ENCODE measurements at regions not wholly inside any gene's neighbourhood (a gene's known extent, or its start where the extent isn't known, plus 50 kb on each side); places are given as distances from the start of the nearest gene placed in this dataset.
"Not testable (repeated sequence)": the region's sequence is repeated elsewhere in the genome, so short reads cannot be mapped to it uniquely, and the experiment has no call there.

- no peak overlapping the region for H3K4me3 ChIP-seq (ENCODE audit: low read length in 2 of 2)
- H3K4me1 Mint-ChIP-seq, result no peaks in the 10 kb centered on the region
- H3K27me3 ChIP-seq (ENCODE audit: insufficient read depth, low read length), result no peaks in the 10 kb centered on the region
- H3K27ac ChIP-seq (ENCODE audit: low read depth, low read length), result no peak overlapping the region
- peaks cover 0 to 16% (median 5%) of the 10 kb centered on the region in 8 donors for H3K9me3 Mint-ChIP-seq
- no peak overlapping the region for H3K27ac Mint-ChIP-seq
- no peaks in the 10 kb centered on the region for H3K9me3 ChIP-seq (ENCODE audit: control insufficient read depth in 1 of 2, low read length in 2 of 2)
- CTCF ChIA-PET (ENCODE audit: partially characterized antibody), result no interaction called here
- DNase-seq, result no peak
- H3K27me3 Mint-ChIP-seq, result no peaks in the 10 kb centered on the region
- H3K4me3 Mint-ChIP-seq, result no peak overlapping the region
- H3K4me1 ChIP-seq (ENCODE audit: insufficient read depth, low read length), result no peaks in the 10 kb centered on the region
- intact Hi-C loops (cut with micrococcal nuclease), result no loop called here
- POLR2A ChIA-PET (ENCODE audit: partially characterized antibody), result no interaction called here
- H3K36me3 ChIP-seq (ENCODE audit: insufficient read depth, low read length), result no peaks in the 10 kb centered on the region
- H3K36me3 Mint-ChIP-seq, result no peaks in the 10 kb centered on the region
Observed at GRCh38 chr11:41536021-41536568, 76.6 kb upstream of the LRRC4C start.

DNA sequence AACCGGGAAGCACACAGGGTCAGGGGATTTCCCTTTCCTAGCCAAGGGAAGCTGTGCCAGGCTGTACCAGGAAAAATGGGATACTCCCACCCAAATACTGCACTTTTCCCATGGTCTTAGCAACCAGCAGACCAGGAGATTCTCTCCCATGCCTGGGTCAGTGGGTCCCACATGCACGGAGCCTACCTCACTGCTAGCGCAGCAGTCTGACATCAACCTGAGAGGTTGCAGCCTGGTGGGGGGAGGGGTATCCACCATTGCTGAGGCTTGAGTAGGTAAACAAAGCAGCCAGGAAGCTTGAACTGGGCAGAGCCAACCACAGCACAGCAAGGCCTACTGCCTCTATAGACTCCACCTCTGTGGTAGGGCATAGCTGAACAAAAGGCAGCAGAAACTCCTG is 85.5 kb upstream of the LRRC4C start:
- H3K36me3 ChIP-seq (ENCODE audit: insufficient read depth, low read length); H3K27ac Mint-ChIP-seq; H3K27ac ChIP-seq (ENCODE audit: low read depth, low read length); H3K27me3 ChIP-seq (ENCODE audit: insufficient read depth, low read length); H3K36me3 Mint-ChIP-seq; H3K9me3 ChIP-seq (ENCODE audit: control insufficient read depth in 1 of 2, low read length in 2 of 2); H3K4me3 Mint-ChIP-seq; H3K4me1 ChIP-seq (ENCODE audit: insufficient read depth, low read length); CTCF ChIA-PET (ENCODE audit: partially characterized antibody); H3K4me1 Mint-ChIP-seq; H3K27me3 Mint-ChIP-seq; DNase-seq; intact Hi-C loops (cut with micrococcal nuclease); POLR2A ChIA-PET (ENCODE audit: partially characterized antibody); H3K4me3 ChIP-seq (ENCODE audit: low read length in 2 of 2): not testable (repeated sequence)
- H3K9me3 Mint-ChIP-seq, result peaks cover 5 to 40% (median 24%) of the 10 kb centered on the region in 8 donors

DNA sequence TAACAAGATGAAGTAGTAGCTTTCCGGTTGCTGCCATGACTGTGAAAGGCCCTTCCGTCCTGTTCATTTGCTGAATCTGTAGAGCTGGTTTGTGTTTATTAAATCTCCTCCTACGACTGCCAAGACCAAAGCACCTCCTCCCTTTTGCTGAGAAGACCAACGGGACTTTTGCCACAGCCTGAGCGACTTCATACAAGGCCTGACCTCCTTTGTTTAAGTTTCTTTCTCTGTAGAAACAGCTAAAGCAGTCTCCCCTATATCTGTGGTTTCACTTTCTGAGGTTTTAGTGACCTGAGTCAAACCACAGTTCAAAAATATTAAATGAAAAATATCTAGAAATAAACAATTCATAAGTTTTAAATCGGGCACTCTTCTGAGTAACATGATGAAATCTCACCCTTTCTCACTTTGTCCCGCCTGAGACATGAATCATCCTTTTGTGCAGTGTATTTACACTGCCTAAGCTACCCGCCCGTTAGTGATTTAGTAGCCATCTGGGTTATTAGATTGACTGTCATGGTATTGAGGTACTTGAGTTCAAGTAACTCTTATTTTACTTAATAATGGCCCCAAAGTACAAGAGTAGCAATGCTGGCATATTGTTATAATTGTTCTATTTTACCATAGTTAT is 119.1 kb upstream of the LRRC4C start:
- Histone ChIP-seq H3K9me3 (ENCODE audit: control insufficient read depth in 1 of 2, low read length in 2 of 2) (no peaks in the 10 kb centered on the region), H3K4me3 (ENCODE audit: low read length in 2 of 2) (no peak overlapping the region), H3K36me3 (ENCODE audit: insufficient read depth, low read length) (no peaks in the 10 kb centered on the region), H3K27me3 (ENCODE audit: insufficient read depth, low read length) (no peaks in the 10 kb centered on the region), H3K27ac (ENCODE audit: low read depth, low read length) (no peak overlapping the region), H3K4me1 (ENCODE audit: insufficient read depth, low read length) (no peaks in the 10 kb centered on the region)
- ChIA-PET CTCF (ENCODE audit: partially characterized antibody) (no interaction called here), POLR2A (ENCODE audit: partially characterized antibody) (no interaction called here)
- Mint-ChIP-seq H3K9me3 (peaks cover 2 to 26% (median 7%) of the 10 kb centered on the region in 8 donors), H3K4me1 (no peaks in the 10 kb centered on the region), H3K4me3 (no peak overlapping the region), H3K36me3 (no peaks in the 10 kb centered on the region), H3K27ac (no peak overlapping the region), H3K27me3 (no peaks in the 10 kb centered on the region)
- intact Hi-C loops (cut with micrococcal nuclease), result no loop called here
- DNase-seq, result no peak

GRCh38 chr11:41579546-41579945 is 120.1 kb upstream of the LRRC4C start:
- Mint-ChIP-seq H3K36me3 (no peaks in the 10 kb centered on the region), H3K27me3 (no peaks in the 10 kb centered on the region), H3K4me3 (no peak overlapping the region), H3K4me1 (no peaks in the 10 kb centered on the region), H3K27ac (no peak overlapping the region), H3K9me3 (peaks cover 2 to 27% (median 10%) of the 10 kb centered on the region in 8 donors)
- no peak overlapping the region for H3K27ac ChIP-seq (ENCODE audit: low read depth, low read length)
- H3K4me3 ChIP-seq (ENCODE audit: low read length in 2 of 2), result no peak overlapping the region
- no peaks in the 10 kb centered on the region for H3K9me3 ChIP-seq (ENCODE audit: control insufficient read depth in 1 of 2, low read length in 2 of 2)
- no peak for DNase-seq
- H3K4me1 ChIP-seq (ENCODE audit: insufficient read depth, low read length), result no peaks in the 10 kb centered on the region
- H3K36me3 ChIP-seq (ENCODE audit: insufficient read depth, low read length), result no peaks in the 10 kb centered on the region
- ChIA-PET CTCF (ENCODE audit: partially characterized antibody) (no interaction called here), POLR2A (ENCODE audit: partially characterized antibody) (no interaction called here)
- H3K27me3 ChIP-seq (ENCODE audit: insufficient read depth, low read length), result no peaks in the 10 kb centered on the region
- intact Hi-C loops (cut with micrococcal nuclease), result no loop called here

DNA sequence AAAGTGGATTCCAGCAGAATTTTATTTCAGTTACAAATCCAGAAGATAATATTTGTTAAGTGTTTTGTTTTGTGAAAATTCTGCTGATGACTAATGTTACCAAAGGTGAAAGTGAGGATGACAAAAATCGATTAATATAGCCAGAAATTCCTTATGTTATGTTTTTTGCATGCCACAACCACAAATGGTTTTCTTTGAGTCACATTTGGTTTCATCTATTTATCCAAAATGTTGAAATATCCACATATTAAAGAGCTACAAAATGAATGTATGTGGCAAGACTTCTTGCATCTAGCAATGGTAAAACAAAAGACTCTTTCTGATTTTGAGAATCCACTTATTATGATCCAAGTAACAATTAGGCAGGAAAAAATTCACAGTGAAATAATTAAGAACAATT is 150.1 kb upstream of the LRRC4C start:
- Mint-ChIP-seq H3K9me3 (peaks cover 0 to 30% (median 10%) of the 10 kb centered on the region in 8 donors), H3K4me3 (no peak overlapping the region), H3K36me3 (no peaks in the 10 kb centered on the region), H3K4me1 (no peaks in the 10 kb centered on the region), H3K27me3 (no peaks in the 10 kb centered on the region), H3K27ac (no peak overlapping the region)
- no peak for DNase-seq
- Histone ChIP-seq H3K27me3 (ENCODE audit: insufficient read depth, low read length) (no peaks in the 10 kb centered on the region), H3K9me3 (ENCODE audit: control insufficient read depth in 1 of 2, low read length in 2 of 2) (no peaks in the 10 kb centered on the region), H3K4me3 (ENCODE audit: low read length in 2 of 2) (no peak overlapping the region), H3K36me3 (ENCODE audit: insufficient read depth, low read length) (no peaks in the 10 kb centered on the region), H3K4me1 (ENCODE audit: insufficient read depth, low read length) (no peaks in the 10 kb centered on the region), H3K27ac (ENCODE audit: low read depth, low read length) (no peak overlapping the region)
- intact Hi-C loops (cut with micrococcal nuclease), result no loop called here
- POLR2A ChIA-PET (ENCODE audit: partially characterized antibody), result no interaction called here
- CTCF ChIA-PET (ENCODE audit: partially characterized antibody), result no interaction called here

GRCh38 chr11:41612415-41612814 is 153.0 kb upstream of the LRRC4C start:
- DNase-seq, result no peak
- Mint-ChIP-seq H3K4me3 (no peak overlapping the region), H3K4me1 (no peaks in the 10 kb centered on the region), H3K9me3 (peaks cover 0 to 25% (median 14%) of the 10 kb centered on the region in 8 donors), H3K27me3 (no peaks in the 10 kb centered on the region), H3K27ac (no peak overlapping the region), H3K36me3 (no peaks in the 10 kb centered on the region)
- Histone ChIP-seq H3K36me3 (ENCODE audit: insufficient read depth, low read length) (no peaks in the 10 kb centered on the region), H3K27me3 (ENCODE audit: insufficient read depth, low read length) (no peaks in the 10 kb centered on the region), H3K9me3 (ENCODE audit: control insufficient read depth in 1 of 2, low read length in 2 of 2) (no peaks in the 10 kb centered on the region), H3K4me3 (ENCODE audit: low read length in 2 of 2) (no peak overlapping the region), H3K4me1 (ENCODE audit: insufficient read depth, low read length) (no peaks in the 10 kb centered on the region), H3K27ac (ENCODE audit: low read depth, low read length) (no peak overlapping the region)
- POLR2A ChIA-PET (ENCODE audit: partially characterized antibody), result no interaction called here
- intact Hi-C loops (cut with micrococcal nuclease), result no loop called here
- CTCF ChIA-PET (ENCODE audit: partially characterized antibody), result no interaction called here

- Mint-ChIP-seq H3K27me3 (no peaks in the 10 kb centered on the region), H3K4me3 (no peak overlapping the region), H3K36me3 (no peaks in the 10 kb centered on the region), H3K9me3 (peaks cover 0 to 28% (median 12%) of the 10 kb centered on the region in 8 donors), H3K27ac (no peak overlapping the region), H3K4me1 (no peaks in the 10 kb centered on the region)
- CTCF ChIA-PET (ENCODE audit: partially characterized antibody), result no interaction called here
- Histone ChIP-seq H3K36me3 (ENCODE audit: insufficient read depth, low read length) (no peaks in the 10 kb centered on the region), H3K9me3 (ENCODE audit: control insufficient read depth in 1 of 2, low read length in 2 of 2) (no peaks in the 10 kb centered on the region), H3K27me3 (ENCODE audit: insufficient read depth, low read length) (no peaks in the 10 kb centered on the region), H3K4me1 (ENCODE audit: insufficient read depth, low read length) (no peaks in the 10 kb centered on the region), H3K27ac (ENCODE audit: low read depth, low read length) (no peak overlapping the region), H3K4me3 (ENCODE audit: low read length in 2 of 2) (no peak overlapping the region)
- DNase-seq, result no peak
- intact Hi-C loops (cut with micrococcal nuclease), result no loop called here
- POLR2A ChIA-PET (ENCODE audit: partially characterized antibody), result no interaction called here
Observed at GRCh38 chr11:41613326-41613725, 153.9 kb upstream of the LRRC4C start.
